ENCODE measurements at regions not wholly inside any gene's neighbourhood (a gene's known extent, or its start where the extent isn't known, plus 50 kb on each side); places are given as distances from the start of the nearest gene placed in this dataset.
A peak's percentile ranks its signal among the peaks of the same experiment; 100 is the strongest.

DNA sequence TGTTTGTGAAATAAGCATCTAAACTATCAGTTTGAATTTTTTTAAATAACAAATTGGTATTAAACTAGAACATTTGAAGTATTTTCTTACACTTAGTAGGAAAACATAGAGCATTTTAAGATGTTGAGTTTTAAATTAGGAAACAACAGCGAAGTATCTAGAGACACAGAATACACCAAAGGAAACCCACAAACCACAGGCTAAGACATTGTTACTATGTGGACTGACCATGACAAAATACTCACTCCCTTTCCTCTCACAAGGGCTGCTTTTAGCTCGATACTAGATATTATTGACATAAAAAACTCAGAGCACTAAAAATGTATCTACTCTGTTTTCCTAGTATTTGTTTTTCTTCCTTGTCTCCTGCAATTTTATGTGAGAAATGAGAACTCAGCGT is 266.0 kb upstream of the CITED2 start:
- H3K4me3 ChIP-seq: no peak overlapping the region
- DNase-seq: no peak
- no peaks in the 10 kb centered on the region for H3K36me3 ChIP-seq
- H3K27me3 ChIP-seq (ENCODE audit: low read depth): no peaks in the 10 kb centered on the region
- TF ChIP-seq, protein P1, sequence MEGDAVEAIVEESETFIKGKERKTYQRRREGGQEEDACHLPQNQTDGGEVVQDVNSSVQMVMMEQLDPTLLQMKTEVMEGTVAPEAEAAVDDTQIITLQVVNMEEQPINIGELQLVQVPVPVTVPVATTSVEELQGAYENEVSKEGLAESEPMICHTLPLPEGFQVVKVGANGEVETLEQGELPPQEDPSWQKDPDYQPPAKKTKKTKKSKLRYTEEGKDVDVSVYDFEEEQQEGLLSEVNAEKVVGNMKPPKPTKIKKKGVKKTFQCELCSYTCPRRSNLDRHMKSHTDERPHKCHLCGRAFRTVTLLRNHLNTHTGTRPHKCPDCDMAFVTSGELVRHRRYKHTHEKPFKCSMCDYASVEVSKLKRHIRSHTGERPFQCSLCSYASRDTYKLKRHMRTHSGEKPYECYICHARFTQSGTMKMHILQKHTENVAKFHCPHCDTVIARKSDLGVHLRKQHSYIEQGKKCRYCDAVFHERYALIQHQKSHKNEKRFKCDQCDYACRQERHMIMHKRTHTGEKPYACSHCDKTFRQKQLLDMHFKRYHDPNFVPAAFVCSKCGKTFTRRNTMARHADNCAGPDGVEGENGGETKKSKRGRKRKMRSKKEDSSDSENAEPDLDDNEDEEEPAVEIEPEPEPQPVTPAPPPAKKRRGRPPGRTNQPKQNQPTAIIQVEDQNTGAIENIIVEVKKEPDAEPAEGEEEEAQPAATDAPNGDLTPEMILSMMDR (IDR thresholded peaks at IDR 0.05): no peak
- peak in 1 of 2 donors; percentile 45 for ATAC-seq
- no peak overlapping the region for H3K27ac ChIP-seq
- H3K9me3 ChIP-seq: no peaks in the 10 kb centered on the region
- intact Hi-C loops (cut with DNase I): no loop called here
- H3K4me1 ChIP-seq: peaks cover 4% of the 10 kb centered on the region

DNA sequence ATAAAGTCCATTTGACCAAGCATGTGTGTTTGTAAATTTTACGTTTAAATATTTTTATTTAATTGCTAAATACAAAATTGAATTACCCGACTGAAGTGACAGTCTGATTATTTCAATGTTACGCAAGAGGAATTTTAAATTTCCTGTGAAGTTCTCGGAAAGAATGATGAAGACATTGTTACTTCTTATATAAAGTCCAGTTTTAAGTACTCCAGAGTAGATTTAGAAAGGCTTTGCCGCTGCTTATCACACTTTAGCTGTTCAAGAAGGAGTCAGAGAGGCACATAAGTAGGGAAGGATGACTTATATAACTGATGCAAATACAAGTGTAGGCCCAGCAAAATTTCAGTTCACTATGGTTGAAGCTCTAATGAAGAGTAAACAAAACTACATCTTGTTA is 265.1 kb upstream of the CITED2 start:
- peak; percentile 65 to 92 for ATAC-seq
- TF ChIP-seq, protein P1 (IDR thresholded peaks at IDR 0.05): no peak
- no peak for DNase-seq
- H3K27me3 ChIP-seq (ENCODE audit: low read depth): no peaks in the 10 kb centered on the region
- no peak overlapping the region for H3K27ac ChIP-seq
- peaks cover 4% of the 10 kb centered on the region for H3K4me1 ChIP-seq
- H3K9me3 ChIP-seq: no peaks in the 10 kb centered on the region
- intact Hi-C loops (cut with DNase I): no loop called here
- no peak overlapping the region for H3K4me3 ChIP-seq
- H3K36me3 ChIP-seq: no peaks in the 10 kb centered on the region

DNA sequence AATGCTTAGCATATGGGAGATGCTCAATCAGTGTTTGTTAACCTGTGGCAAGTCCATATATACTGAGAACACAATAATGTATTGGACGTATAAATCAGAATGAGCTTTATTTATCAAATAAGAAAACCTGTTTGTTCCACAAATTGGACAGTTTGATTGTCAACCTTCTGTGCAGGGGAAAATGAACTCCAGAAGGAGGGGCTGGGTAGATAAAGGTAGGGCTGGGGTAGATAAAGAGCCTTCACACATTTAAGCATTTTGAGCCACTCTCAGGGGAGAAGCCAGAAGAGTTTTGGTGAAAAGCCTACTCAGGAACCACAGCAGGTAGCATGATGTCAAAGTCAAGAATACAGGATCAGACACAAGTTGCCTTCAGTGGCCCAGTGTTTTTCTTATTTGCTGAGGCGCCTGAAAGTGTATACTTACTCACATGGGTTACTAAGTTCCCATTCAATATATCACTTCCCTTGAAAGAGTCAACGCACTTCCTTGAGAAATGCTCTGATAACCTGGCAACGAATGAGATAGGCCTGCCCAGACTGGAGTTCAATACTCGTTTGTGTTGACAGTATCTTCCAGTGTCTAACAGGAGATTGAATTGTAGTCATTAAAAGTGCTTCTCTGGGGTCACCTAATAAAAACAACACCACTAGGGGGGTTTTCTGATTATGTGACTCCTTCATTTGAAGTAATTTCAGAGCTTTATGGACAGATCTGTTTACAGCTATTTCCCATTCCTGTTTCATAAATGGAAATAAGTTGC is 263.9 kb upstream of the CITED2 start:
- DNase-seq (no peak), ATAC-seq (peak in 1 of 2 donors; percentile 13)
- Histone ChIP-seq H3K27ac (no peak overlapping the region), H3K36me3 (no peaks in the 10 kb centered on the region), H3K4me1 (peaks cover 4% of the 10 kb centered on the region), H3K4me3 (no peak overlapping the region), H3K9me3 (no peaks in the 10 kb centered on the region), H3K27me3 (ENCODE audit: low read depth) (no peaks in the 10 kb centered on the region)
- intact Hi-C loops (cut with DNase I): no loop called here
- TF ChIP-seq, protein P1 (IDR thresholded peaks at IDR 0.05): no peak

DNA sequence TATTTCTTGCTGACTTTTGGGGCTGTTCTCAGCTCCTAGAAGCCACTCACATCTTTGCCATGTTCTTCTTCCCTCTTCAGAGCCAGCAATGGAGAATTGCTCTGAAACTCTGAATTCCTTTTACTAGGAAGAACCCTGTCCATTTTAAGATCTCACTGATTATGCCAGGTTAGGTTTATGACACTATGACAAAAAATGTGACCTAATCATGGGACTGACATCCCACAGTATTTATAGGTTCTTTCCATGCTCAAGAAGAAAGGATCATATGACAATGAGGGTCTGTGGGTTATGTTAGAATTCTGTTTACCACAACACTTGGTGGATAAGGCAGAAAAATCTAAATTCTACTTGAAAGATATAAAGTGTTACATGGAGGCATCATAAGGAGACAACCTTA is 263.3 kb upstream of the CITED2 start:
- ATAC-seq (no peak), DNase-seq (no peak)
- intact Hi-C loops (cut with DNase I): no loop called here
- Histone ChIP-seq H3K27me3 (ENCODE audit: low read depth) (no peaks in the 10 kb centered on the region), H3K27ac (no peak overlapping the region), H3K4me1 (peaks cover 4% of the 10 kb centered on the region), H3K9me3 (no peaks in the 10 kb centered on the region), H3K4me3 (no peak overlapping the region), H3K36me3 (no peaks in the 10 kb centered on the region)
- TF ChIP-seq, protein P1 (IDR thresholded peaks at IDR 0.05): no peak

DNA sequence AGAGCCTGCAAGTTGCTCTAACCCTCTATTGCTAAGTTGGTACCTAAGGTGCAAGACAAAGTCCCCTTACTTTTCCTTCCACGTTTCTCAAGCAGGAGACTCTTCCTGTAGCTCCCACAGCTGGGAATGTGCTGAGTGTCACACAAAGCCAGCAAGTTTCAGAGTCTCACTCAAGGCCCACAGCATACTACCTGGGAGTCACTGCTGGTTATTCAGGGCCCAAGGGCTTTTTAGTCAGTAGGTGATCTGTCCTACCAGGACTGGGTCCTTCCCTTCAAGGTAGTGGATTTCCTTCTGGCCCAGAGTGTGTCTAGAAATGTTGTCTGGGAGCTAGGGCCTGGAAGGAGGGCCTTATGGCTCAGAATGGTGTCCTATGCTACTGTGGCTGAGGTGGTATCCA is 261.9 kb upstream of the CITED2 start:
- intact Hi-C loops (cut with DNase I): no loop called here
- Histone ChIP-seq H3K36me3 (no peaks in the 10 kb centered on the region), H3K9me3 (no peaks in the 10 kb centered on the region), H3K4me1 (peaks cover 4% of the 10 kb centered on the region), H3K27ac (no peak overlapping the region), H3K4me3 (no peak overlapping the region), H3K27me3 (ENCODE audit: low read depth) (no peaks in the 10 kb centered on the region)
- ATAC-seq (no peak), DNase-seq (no peak)
- TF ChIP-seq, protein P1 (IDR thresholded peaks at IDR 0.05): no peak

All from lower lobe of right lung (tissue), 2 donors.